SK-N-SH (cell line): ENCODE measurements at regions not wholly inside any gene's neighbourhood (a gene's known extent, or its start where the extent isn't known, plus 50 kb on each side); places are given as distances from the start of the nearest gene placed in this dataset.

ENCODE experiments used
- CTCF ChIA-PET: fragments of 300-600, 350-600 bp; formaldehyde crosslinking; extraction: SDS; loops from one replicate; lab custom pipeline; 2021; lab: Yijun Ruan, JAX
- POLR2A ChIA-PET: fragments of 350-600 bp; sonication (Branson Sonifier 250); formaldehyde crosslinking; extraction: SDS; loops from one replicate; lab custom pipeline; 2020; ENCODE audit warnings: antibody characterized with exemption, inconsistent platforms; lab: Yijun Ruan, JAX
- DNase-seq: peaks from one replicate; pipeline ENCODE4 v3.0.0; 2012
- H2AFZ ChIP-seq: fragments of 200-600 bp; sonication (generic); 2 replicates; pipeline ENCODE4 v1.8.1; 2016; ENCODE audit warnings: antibody characterized with exemption, mild to moderate bottlenecking, low read depth
- H3F3A ChIP-seq: fragments of 200-600 bp; sonication (generic); replicated peaks from 2 replicates; pipeline ENCODE3; 2016; ENCODE audit warnings: antibody characterized with exemption, mild to moderate bottlenecking; ENCODE audit not compliant: insufficient read depth
- H3K27ac ChIP-seq, 2 experiments: fragments of 200-500 bp in 1 of 2; fragments of 200-600 bp in 1 of 2; sonication (Bioruptor generic) in 1 of 2; sonication (generic), shearing (Covaris generic) in 1 of 2; 2 replicates each; pipeline versions ENCODE4 v1.5.1 to v1.6.1; 2014 to 2016; ENCODE audit warnings: low read depth in 2 of 2, inconsistent platforms in 1 of 2, low read length in 1 of 2, mild to moderate bottlenecking in 1 of 2, mixed read lengths in 1 of 2
- H3K27me3 ChIP-seq: fragments of 200-600 bp; sonication (generic), shearing (Covaris generic); 2 replicates; pipeline ENCODE4 v1.6.1; 2016; ENCODE audit warnings: mixed run types; ENCODE audit not compliant: insufficient read depth
- H3K36me3 ChIP-seq, 2 experiments: fragments of 200-500 bp in 1 of 2; fragments of 200-600 bp in 1 of 2; sonication (Bioruptor generic) in 1 of 2; sonication (generic) in 1 of 2; replicated peaks in 1 of 2; 2 replicates each; pipeline versions ENCODE3 to v1.5.1; 2014 to 2016; ENCODE audit warnings: low read length in 1 of 2, mild to moderate bottlenecking in 1 of 2; ENCODE audit not compliant: insufficient read depth in 2 of 2, control insufficient read depth in 1 of 2
- H3K4me1 ChIP-seq, 2 experiments: fragments of 200-500 bp in 1 of 2; fragments of 200-600 bp in 1 of 2; sonication (Bioruptor generic) in 1 of 2; sonication (generic), shearing (Covaris generic) in 1 of 2; 2 replicates each; pipeline versions ENCODE4 v1.5.1 to v1.6.1; 2014 to 2016; ENCODE audit warnings: low read depth in 1 of 2, low read length in 1 of 2, mixed run types in 1 of 2; ENCODE audit not compliant: insufficient read depth in 2 of 2, control insufficient read depth in 1 of 2
- H3K4me2 ChIP-seq: fragments of 200-600 bp; sonication (generic), shearing (Covaris generic); 2 replicates; pipeline ENCODE4 v1.6.1; 2017; ENCODE audit warnings: mixed run types
- H3K4me3 ChIP-seq, 2 experiments: fragments of 200-500 bp in 1 of 2; fragments of 200-600 bp in 1 of 2; sonication (Bioruptor generic) in 1 of 2; sonication (generic), shearing (Covaris generic) in 1 of 2; 2 replicates each; pipeline versions ENCODE4 v1.5.1 to v1.8.1; 2014 to 2016; ENCODE audit warnings: low read depth in 2 of 2, inconsistent platforms in 1 of 2, low read length in 1 of 2, mild to moderate bottlenecking in 1 of 2, mixed read lengths in 1 of 2, moderate library complexity in 1 of 2
- H3K79me2 ChIP-seq: fragments of 200-600 bp; sonication (generic); 2 replicates; pipeline ENCODE4 v1.8.1; 2017; ENCODE audit warnings: mild to moderate bottlenecking; ENCODE audit not compliant: insufficient read depth
- H3K9ac ChIP-seq: fragments of 200-600 bp; sonication (generic); 2 replicates; pipeline ENCODE4 v1.6.1; 2017; ENCODE audit warnings: mixed run types
- H3K9me2 ChIP-seq: fragments of 200-600 bp; sonication (generic); 2 replicates; pipeline ENCODE4 v1.6.1; 2017; ENCODE audit warnings: mixed run types
- H3K9me3 ChIP-seq: fragments of 200-600 bp; sonication (generic); 2 replicates; pipeline ENCODE4 v1.6.1; 2017; ENCODE audit warnings: mixed run types, mild to moderate bottlenecking, moderate library complexity
- H4K20me1 ChIP-seq: fragments of 200-600 bp; sonication (generic); 2 replicates; pipeline ENCODE4 v1.6.1; 2017; ENCODE audit warnings: mild to moderate bottlenecking, mixed run types; ENCODE audit not compliant: insufficient read depth
- CHD2 ChIP-seq: fragments of 150-350 bp; IDR thresholded peaks from 2 replicates; pipeline ENCODE4 v1.6.1; 2018; ENCODE audit warnings: low read length; ENCODE audit not compliant: partially characterized antibody
- CTCF ChIP-seq: fragments of 200-600 bp; sonication (generic); IDR thresholded peaks from 2 replicates; pipeline ENCODE4 v1.6.1; 2017; ENCODE audit warnings: antibody characterized with exemption, mild to moderate bottlenecking, moderate library complexity
- EP300 ChIP-seq, 2 experiments: IDR thresholded peaks; 2 replicates each; pipeline versions ENCODE4 v1.4.0 to v1.6.1; 2012; ENCODE audit warnings: borderline replicate concordance in 1 of 2, low read depth in 1 of 2, low read length in 1 of 2
- FOSL2 ChIP-seq: IDR thresholded peaks from 2 replicates; pipeline ENCODE4 v1.4.0; 2012; ENCODE audit warnings: low read depth, mild to moderate bottlenecking, moderate library complexity, borderline replicate concordance
- GATA2 ChIP-seq: sonication (generic); formaldehyde crosslinking; IDR thresholded peaks from 2 replicates; pipeline ENCODE4 v1.5.0; 2020; ENCODE audit warnings: mild to moderate bottlenecking, missing genetic modification reagents
- IRF3 ChIP-seq: fragments of 150-350 bp; IDR thresholded peaks from 2 replicates; pipeline ENCODE4 v1.6.1; 2016; ENCODE audit warnings: mild to moderate bottlenecking, low read depth, low read length
- POLR2AphosphoS5 ChIP-seq: IDR thresholded peaks from 2 replicates; pipeline ENCODE4 v1.6.1; 2012; ENCODE audit warnings: low read depth, low read length
- RAD21 ChIP-seq: IDR thresholded peaks from 2 replicates; pipeline ENCODE4 v1.6.1; 2012; ENCODE audit warnings: mild to moderate bottlenecking, low read length
- RCOR1 ChIP-seq: fragments of 150-350 bp; IDR thresholded peaks from 2 replicates; pipeline ENCODE4 v1.6.1; 2017; ENCODE audit warnings: antibody characterized with exemption, low read length
- RFX5 ChIP-seq: IDR thresholded peaks from 2 replicates; pipeline ENCODE4 v1.6.1; 2012; ENCODE audit warnings: mild to moderate bottlenecking, improper control_type of control experiment, low read length
- RXRA ChIP-seq: IDR thresholded peaks from 2 replicates; pipeline ENCODE4 v1.4.0; 2012; ENCODE audit warnings: low read depth, mild to moderate bottlenecking, borderline replicate concordance
- TCF12 ChIP-seq: IDR thresholded peaks from 2 replicates; pipeline ENCODE4 v1.4.0; 2012
- TEAD4 ChIP-seq: IDR thresholded peaks from 2 replicates; pipeline ENCODE4 v1.4.0; 2012; ENCODE audit warnings: mild to moderate bottlenecking, borderline replicate concordance; ENCODE audit not compliant: insufficient read depth
- USF1 ChIP-seq: IDR thresholded peaks from 2 replicates; pipeline ENCODE4 v1.4.0; 2012; ENCODE audit warnings: low read depth, borderline replicate concordance

- TF ChIP-seq TCF12: no peak
- TF ChIP-seq TEAD4: no peak
- peak; percentile 61; the same call in 1 of the 2 replicates for TF ChIP-seq GATA2
- TF ChIP-seq POLR2AphosphoS5: no peak
- TF ChIP-seq RCOR1: 0 out of 2 replicates have a peak, but pooled peaks have one; percentile 28
- TF ChIP-seq IRF3: no peak
- no peak for TF ChIP-seq FOSL2
- TF ChIP-seq RXRA: no peak
- TF ChIP-seq EP300 (IDR thresholded peaks at IDR 0.05; ENCODE audit: borderline replicate concordance in 1 of 2, low read depth in 1 of 2, low read length in 1 of 2): peak in 1 of 2 experiments; percentile 69; a peak in 1 of 4 replicates
- TF ChIP-seq CTCF: no peak
- TF ChIP-seq USF1: no peak
- Histone ChIP-seq H3K36me3 (no peaks in the 10 kb centered on the region), H3K9ac (no peak overlapping the region), H3K4me3 (no peak overlapping the region), H3K79me2 (no peaks in the 10 kb centered on the region), H3K4me1 (peaks cover 0 to 13% of the 10 kb centered on the region in 2 experiments; a peak in 1 of 4 replicates), H3K9me3 (no peaks in the 10 kb centered on the region), H3K9me2 (no peaks in the 10 kb centered on the region), H4K20me1 (no peaks in the 10 kb centered on the region), H3K4me2 (no peak overlapping the region), H3F3A (no peaks in the 10 kb centered on the region), H2AFZ (no peak overlapping the region), H3K27ac (peak overlapping the region in 1 of 2 experiments; percentile 65; a peak in 2 of 4 replicates), H3K27me3 (no peaks in the 10 kb centered on the region)
- POLR2A ChIA-PET: no interaction called here
- peak; percentile 4 for DNase-seq
- CTCF ChIA-PET: no interaction called here
These were observed 1289.2 kb upstream of the PCDH20 start for GRCh38 chr13:62704875-62705274.

GRCh38 chr13:62702502-62702901 is 1286.9 kb upstream of the PCDH20 start:
- POLR2A ChIA-PET: no interaction called here

More at GRCh38 chr13:62702502-62702901, 1286.9 kb upstream of the PCDH20 start:
- Histone ChIP-seq H3K9me3 (no peaks in the 10 kb centered on the region), H3K27me3 (no peaks in the 10 kb centered on the region), H2AFZ (no peak overlapping the region), H3K36me3 (no peaks in the 10 kb centered on the region), H3K9ac (no peak overlapping the region), H3K4me2 (no peak overlapping the region), H4K20me1 (no peaks in the 10 kb centered on the region), H3K9me2 (no peaks in the 10 kb centered on the region), H3K4me1 (peaks cover 0 to 13% of the 10 kb centered on the region in 2 experiments; a peak in 1 of 4 replicates), H3F3A (no peaks in the 10 kb centered on the region), H3K4me3 (no peak overlapping the region), H3K79me2 (no peaks in the 10 kb centered on the region), H3K27ac (peak overlapping the region in 1 of 2 experiments; percentile 78; a peak in 2 of 4 replicates)
- CTCF ChIA-PET: no interaction called here
- DNase-seq: peak; percentile 21
- TF ChIP-seq EP300 (IDR thresholded peaks at IDR 0.05; ENCODE audit: borderline replicate concordance in 1 of 2, low read depth in 1 of 2, low read length in 1 of 2): peak in 1 of 2 experiments; percentile 82; a peak in 1 of 4 replicates
- peak; percentile 35 for TF ChIP-seq CHD2
- peak; percentile 8; the same call in 1 of the 2 replicates for TF ChIP-seq RAD21
- TF ChIP-seq RCOR1: peak; percentile 68; the same call in 1 of the 2 replicates
- TF ChIP-seq TEAD4: peak; percentile 52; the same call in 1 of the 2 replicates
- TF ChIP-seq FOSL2: no peak
- peak; percentile 91 for TF ChIP-seq GATA2
- TF ChIP-seq RFX5: no peak
- peak; percentile 32; the same call in 1 of the 2 replicates for TF ChIP-seq TCF12
- no peak for TF ChIP-seq RXRA
- TF ChIP-seq CTCF: no peak
